ENCODE measurements at regions not wholly inside any gene's neighbourhood (a gene's known extent, or its start where the extent isn't known, plus 50 kb on each side); places are given as distances from the start of the nearest gene placed in this dataset.

- TF ChIP-seq EP300 (IDR thresholded peaks at IDR 0.05) (no peak), CTCF (IDR thresholded peaks at IDR 0.05) (no peak)
Measured at GRCh38 chr4:45620808-45621207, 503.0 kb downstream of the GABRG1 start.
